H9 (cell line): ENCODE measurements at regions not wholly inside any gene's neighbourhood (a gene's known extent, or its start where the extent isn't known, plus 50 kb on each side); places are given as distances from the start of the nearest gene placed in this dataset.

Experiments used
- DNase-seq: peaks from one replicate; pipeline ENCODE4 v3.0.0-alpha.2; 2017
- H2AFZ ChIP-seq: one replicate; pipeline ENCODE4 v1.6.1; 2013; ENCODE audit warnings: mild to moderate bottlenecking, low read length, control low read depth, moderate library complexity
- H2AK5ac ChIP-seq: 2 replicates; pipeline ENCODE4 v1.6.1; 2013; ENCODE audit warnings: low read length, control low read depth, mixed read lengths; ENCODE audit not compliant: insufficient read length
- H2BK120ac ChIP-seq: one replicate; pipeline ENCODE4 v1.6.1; 2013; ENCODE audit warnings: low read depth, mild to moderate bottlenecking, low read length, control low read depth, inconsistent platforms; ENCODE audit not compliant: poor library complexity, severe bottlenecking
- H2BK12ac ChIP-seq: 2 replicates; pipeline ENCODE4 v1.6.1; 2013; ENCODE audit warnings: low read length, control low read depth, mixed read lengths, low read depth; ENCODE audit not compliant: insufficient read length
- H2BK15ac ChIP-seq: 2 replicates; pipeline ENCODE4 v1.6.1; 2013; ENCODE audit warnings: low read depth, low read length, control low read depth
- H2BK20ac ChIP-seq: one replicate; pipeline ENCODE4 v1.6.1; 2013; ENCODE audit warnings: low read depth, mild to moderate bottlenecking, low read length, control low read depth, inconsistent platforms; ENCODE audit not compliant: poor library complexity, severe bottlenecking
- H2BK5ac ChIP-seq: 2 replicates; pipeline ENCODE4 v1.6.1; 2013; ENCODE audit warnings: low read length, control low read depth, mixed read lengths; ENCODE audit not compliant: insufficient read length
- H3K14ac ChIP-seq: 2 replicates; pipeline ENCODE4 v1.6.1; 2013; ENCODE audit warnings: low read length, control low read depth; ENCODE audit not compliant: insufficient read depth
- H3K18ac ChIP-seq: 2 replicates; pipeline ENCODE4 v1.6.1; 2013; ENCODE audit warnings: low read depth, mild to moderate bottlenecking, mixed read lengths, low read length, control low read depth; ENCODE audit not compliant: insufficient read length
- H3K23ac ChIP-seq: 2 replicates; pipeline ENCODE4 v1.6.1; 2013; ENCODE audit warnings: low read length, control low read depth, mixed read lengths, low read depth; ENCODE audit not compliant: insufficient read length
- H3K23me2 ChIP-seq: 2 replicates; pipeline ENCODE4 v1.6.1; 2013; ENCODE audit warnings: low read depth, mild to moderate bottlenecking, mixed read lengths, low read length, control low read depth; ENCODE audit not compliant: insufficient read length, poor library complexity, severe bottlenecking
- H3K27ac ChIP-seq: 2 replicates; pipeline ENCODE4 v1.5.1; 2013; ENCODE audit warnings: low read length, control low read depth, mixed read lengths, low read depth; ENCODE audit not compliant: insufficient read length
- H3K27me3 ChIP-seq: 2 replicates; pipeline ENCODE4 v1.6.1; 2013; ENCODE audit warnings: low read length, control low read depth, inconsistent platforms; ENCODE audit not compliant: insufficient read depth
- H3K4ac ChIP-seq: 2 replicates; pipeline ENCODE4 v1.6.1; 2013; ENCODE audit warnings: low read depth, mild to moderate bottlenecking, control low read depth, inconsistent platforms, low read length, moderate library complexity
- H3K4me1 ChIP-seq: 2 replicates; pipeline ENCODE4 v1.6.1; 2013; ENCODE audit warnings: low read length, control low read depth, inconsistent platforms; ENCODE audit not compliant: insufficient read depth
- H3K4me2 ChIP-seq: 2 replicates; pipeline ENCODE4 v1.6.1; 2013; ENCODE audit warnings: low read length, control low read depth, mixed read lengths; ENCODE audit not compliant: insufficient read length, insufficient read depth
- H3K56ac ChIP-seq: 2 replicates; pipeline ENCODE4 v1.6.1; 2013; ENCODE audit warnings: low read depth, mild to moderate bottlenecking, mixed read lengths, low read length, control low read depth; ENCODE audit not compliant: insufficient read length
- H3K79me1 ChIP-seq: 2 replicates; pipeline ENCODE4 v1.6.1; 2013; ENCODE audit warnings: low read depth, mild to moderate bottlenecking, moderate library complexity, low read length, control low read depth, inconsistent platforms; ENCODE audit not compliant: insufficient read depth, poor library complexity, severe bottlenecking
- H3K79me2 ChIP-seq: 2 replicates; pipeline ENCODE4 v1.6.1; 2013; ENCODE audit warnings: low read length, control low read depth, inconsistent platforms; ENCODE audit not compliant: insufficient read depth
- H3K9ac ChIP-seq: 2 replicates; pipeline ENCODE4 v1.6.1; 2013; ENCODE audit warnings: low read length, control low read depth, mixed read lengths; ENCODE audit not compliant: insufficient read length; ENCODE audit errors: extremely low read depth
- H3K9me3 ChIP-seq: one replicate; pipeline ENCODE4 v1.6.1; 2013; ENCODE audit warnings: low read depth, low read length, inconsistent platforms; ENCODE audit not compliant: control insufficient read depth
- H3T11ph ChIP-seq: one replicate; pipeline ENCODE4 v1.6.1; 2013; ENCODE audit warnings: mild to moderate bottlenecking, low read length, control low read depth, inconsistent platforms
- H4K20me1 ChIP-seq: one replicate; pipeline ENCODE4 v1.6.1; 2013; ENCODE audit not compliant: control insufficient read depth, insufficient read length, insufficient read depth
- H4K5ac ChIP-seq: 2 replicates; pipeline ENCODE4 v1.6.1; 2013; ENCODE audit warnings: low read depth, mild to moderate bottlenecking, mixed read lengths, low read length, control low read depth; ENCODE audit not compliant: insufficient read length
- H4K8ac ChIP-seq: replicated peaks from 2 replicates; pipeline ENCODE4 v1.6.1; 2013; ENCODE audit warnings: low read length, control low read depth, mixed read lengths, low read depth; ENCODE audit not compliant: insufficient read length
- H4K91ac ChIP-seq: 2 replicates; pipeline ENCODE4 v1.6.1; 2013; ENCODE audit warnings: low read depth, mild to moderate bottlenecking, moderate library complexity, mixed read lengths, low read length, control low read depth; ENCODE audit not compliant: insufficient read length
- H3K27ac Mint-ChIP-seq, 3 experiments: 2 replicates in 2 of 3; 3 replicates in 1 of 3; pipeline ENCODE4 v1.8.0; 2020 to 2021; ENCODE audit warnings: mixed read lengths in 3 of 3, mild to moderate bottlenecking in 1 of 3, moderate library complexity in 1 of 3
- H3K27me3 Mint-ChIP-seq: 2 replicates; pipeline ENCODE4 v1.8.0; 2021; ENCODE audit warnings: low read depth, mild to moderate bottlenecking, moderate library complexity, mixed read lengths
- H3K36me3 Mint-ChIP-seq, 3 experiments: 2 replicates in 2 of 3; 3 replicates in 1 of 3; pipeline ENCODE4 v1.8.0; 2020 to 2021; ENCODE audit warnings: low read depth in 3 of 3, mixed read lengths in 3 of 3; ENCODE audit not compliant: insufficient read depth in 1 of 3
- H3K4me1 Mint-ChIP-seq, 2 experiments: 2 replicates each; pipeline ENCODE4 v1.8.0; 2020; ENCODE audit warnings: mixed read lengths in 2 of 2
- H3K4me3 Mint-ChIP-seq, 2 experiments: 2 replicates in 1 of 2; 3 replicates in 1 of 2; pipeline ENCODE4 v1.8.0; 2020 to 2021; ENCODE audit warnings: mild to moderate bottlenecking in 2 of 2, mixed read lengths in 2 of 2, moderate library complexity in 1 of 2
- H3K9me3 Mint-ChIP-seq, 2 experiments: 2 replicates in 1 of 2; 3 replicates in 1 of 2; pipeline ENCODE4 v1.8.0; 2020; ENCODE audit warnings: mild to moderate bottlenecking in 2 of 2, mixed read lengths in 2 of 2, moderate library complexity in 1 of 2
- WGBS: extraction: QIAGEN DNeasy Blood & Tissue Kit; methylation state at CpG from one replicate; pipeline ENCODE4 v1.1.7; 2013; ENCODE audit warnings: missing lambda C conversion rate, low lambda C conversion rate, mixed read lengths; ENCODE audit not compliant: insufficient read length; ENCODE audit errors: extremely low coverage; 5-methylcytosine and 5-hydroxymethylcytosine counted together
- TF ChIP-seq, protein P1 (sequence below): fragments of 200-600 bp; sonication (generic); conservative IDR thresholded peaks from 3 replicates; pipeline ENCODE4 v1.8.0; 2021; ENCODE audit warnings: antibody characterized with exemption, mild to moderate bottlenecking

DNA sequence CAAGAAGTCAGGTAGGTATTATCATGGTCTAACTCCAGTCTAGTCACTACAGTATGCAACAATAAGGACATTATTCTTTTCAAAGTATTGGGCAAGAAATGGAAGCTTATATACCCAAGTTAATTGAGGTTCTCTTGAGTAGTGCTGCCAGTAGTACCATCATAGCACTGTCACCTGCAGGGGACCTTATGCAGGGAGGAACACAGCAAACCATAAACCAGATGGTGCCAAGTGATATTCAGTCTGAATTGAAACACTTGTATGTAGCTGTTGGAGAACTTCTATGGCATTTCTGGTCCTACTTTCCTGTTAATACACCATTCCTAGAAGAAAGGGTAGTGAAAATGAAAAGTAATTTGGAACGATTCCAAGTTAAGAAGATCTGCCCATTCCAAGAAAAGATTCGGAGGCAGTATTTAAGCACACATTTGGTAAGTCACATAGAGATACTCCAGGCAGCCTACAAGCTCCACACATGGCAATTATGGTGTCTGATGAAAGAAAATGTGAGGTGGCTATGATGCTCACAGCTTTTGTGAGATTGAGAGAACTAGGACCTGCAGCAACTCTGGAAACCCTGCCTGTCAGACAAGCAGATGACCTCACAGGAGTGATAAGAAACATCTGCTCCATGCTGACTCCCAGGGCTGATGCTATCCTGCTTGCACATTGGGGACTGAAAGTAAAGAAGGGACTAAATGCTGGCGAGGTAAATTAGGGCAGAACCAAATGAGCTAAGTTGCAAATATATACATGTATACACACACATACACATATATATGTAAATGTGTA, 174.7 kb downstream of the MC4R start:
- Histone ChIP-seq H3K79me1 (no peaks in the 10 kb centered on the region), H3K14ac (no peak overlapping the region), H2BK15ac (no peak overlapping the region), H2BK20ac (no peak overlapping the region), H3K18ac (no peak overlapping the region), H3K9me3 (no peaks in the 10 kb centered on the region), H3K79me2 (no peaks in the 10 kb centered on the region), H3K27ac (no peak overlapping the region), H3K27me3 (no peaks in the 10 kb centered on the region), H3T11ph (no peak overlapping the region), H3K23me2 (no peaks in the 10 kb centered on the region), H2BK12ac (no peak overlapping the region), H3K4ac (no peak overlapping the region), H4K5ac (no peak overlapping the region), H2AK5ac (no peak overlapping the region), H2BK5ac (no peak overlapping the region), H3K4me1 (no peaks in the 10 kb centered on the region; the same call in 1 of the 2 replicates), H3K56ac (no peak overlapping the region), H4K20me1 (no peaks in the 10 kb centered on the region), H3K23ac (no peak overlapping the region), H3K9ac (no peak overlapping the region), H2AFZ (no peak overlapping the region), H4K91ac (no peak overlapping the region), H2BK120ac (no peak overlapping the region), H3K4me2 (no peak overlapping the region), H4K8ac (no peak overlapping the region)
- Mint-ChIP-seq H3K27ac (no peak overlapping the region), H3K4me3 (no peak overlapping the region), H3K36me3 (peaks cover 0 to under 1% (median 0%) of the 10 kb centered on the region in 3 experiments; a peak in 1 of 7 replicates), H3K4me1 (peaks cover 4 to 9% of the 10 kb centered on the region in 2 experiments), H3K9me3 (no peaks in the 10 kb centered on the region; a peak in 2 of 5 replicates), H3K27me3 (no peaks in the 10 kb centered on the region)
- whole genome bisulfite sequencing, result no CpG with 5 or more reads among the region's 3 CpGs
- TF ChIP-seq, protein P1, sequence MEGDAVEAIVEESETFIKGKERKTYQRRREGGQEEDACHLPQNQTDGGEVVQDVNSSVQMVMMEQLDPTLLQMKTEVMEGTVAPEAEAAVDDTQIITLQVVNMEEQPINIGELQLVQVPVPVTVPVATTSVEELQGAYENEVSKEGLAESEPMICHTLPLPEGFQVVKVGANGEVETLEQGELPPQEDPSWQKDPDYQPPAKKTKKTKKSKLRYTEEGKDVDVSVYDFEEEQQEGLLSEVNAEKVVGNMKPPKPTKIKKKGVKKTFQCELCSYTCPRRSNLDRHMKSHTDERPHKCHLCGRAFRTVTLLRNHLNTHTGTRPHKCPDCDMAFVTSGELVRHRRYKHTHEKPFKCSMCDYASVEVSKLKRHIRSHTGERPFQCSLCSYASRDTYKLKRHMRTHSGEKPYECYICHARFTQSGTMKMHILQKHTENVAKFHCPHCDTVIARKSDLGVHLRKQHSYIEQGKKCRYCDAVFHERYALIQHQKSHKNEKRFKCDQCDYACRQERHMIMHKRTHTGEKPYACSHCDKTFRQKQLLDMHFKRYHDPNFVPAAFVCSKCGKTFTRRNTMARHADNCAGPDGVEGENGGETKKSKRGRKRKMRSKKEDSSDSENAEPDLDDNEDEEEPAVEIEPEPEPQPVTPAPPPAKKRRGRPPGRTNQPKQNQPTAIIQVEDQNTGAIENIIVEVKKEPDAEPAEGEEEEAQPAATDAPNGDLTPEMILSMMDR, result no peak
- no peak for DNase-seq
